Caco-2 (cell line): ENCODE measurements at regions not wholly inside any gene's neighbourhood (a gene's known extent, or its start where the extent isn't known, plus 50 kb on each side); places are given as distances from the start of the nearest gene placed in this dataset.

ENCODE experiments used
- BruUV-seq: library from RNA; stranded (reverse); fragments of 400-500 nt; replicated peaks from 2 replicates; lab custom pipeline; 2021; lab: Mats Ljungman, UMichigan
- CTCF ChIA-PET: fragments of 300-600 bp; sonication (Branson Sonifier 250); formaldehyde crosslinking; loops from one replicate; lab custom pipeline; 2022; ENCODE audit warnings: antibody characterized with exemption; lab: Charles Lee
- POLR2A ChIA-PET: fragments of 300-600 bp; sonication (Branson Sonifier 250); formaldehyde crosslinking; loops from one replicate; lab custom pipeline; 2022; ENCODE audit warnings: antibody characterized with exemption; lab: Charles Lee
- DNase-seq, 2 experiments: peaks; one replicate each; pipeline versions ENCODE4 v3.0.0 to v3.0.0-alpha.2; 2020 to 2022
- H3K27me3 ChIP-seq: replicated peaks from 2 replicates; pipeline ENCODE4 v1.6.0; 2011; ENCODE audit warnings: low read length; ENCODE audit not compliant: control insufficient read depth, insufficient read depth
- H3K36me3 ChIP-seq: 2 replicates; pipeline ENCODE4 v1.5.1; 2011; ENCODE audit warnings: low read length; ENCODE audit not compliant: control insufficient read depth, insufficient read depth
- H3K4me1 ChIP-seq: fragments of 250-450 bp; sonication (Bioruptor Pico); 2 replicates; pipeline ENCODE4 v1.5.1; 2020; ENCODE audit warnings: mild to moderate bottlenecking
- H3K4me3 ChIP-seq: 2 replicates; pipeline ENCODE4 v1.5.1; 2011; ENCODE audit warnings: low read depth, mild to moderate bottlenecking, control low read depth, low read length
- H3K9me3 ChIP-seq: fragments of 250-450 bp; sonication (Bioruptor Pico); 2 replicates; pipeline ENCODE4 v1.5.1; 2020; ENCODE audit warnings: mild to moderate bottlenecking, moderate library complexity
- H3K27ac Mint-ChIP-seq: one replicate; pipeline ENCODE4 v1.8.0; 2022; ENCODE audit warnings: mixed read lengths; ENCODE audit not compliant: unreplicated experiment
- H3K27me3 Mint-ChIP-seq: one replicate; pipeline ENCODE4 v1.8.0; 2022; ENCODE audit warnings: mixed read lengths; ENCODE audit not compliant: insufficient read depth, unreplicated experiment
- H3K36me3 Mint-ChIP-seq: one replicate; pipeline ENCODE4 v1.8.0; 2022; ENCODE audit warnings: mild to moderate bottlenecking, mixed read lengths; ENCODE audit not compliant: insufficient read depth, unreplicated experiment
- H3K4me1 Mint-ChIP-seq: one replicate; pipeline ENCODE4 v1.8.0; 2022; ENCODE audit warnings: low read depth, mixed read lengths; ENCODE audit not compliant: unreplicated experiment
- H3K4me3 Mint-ChIP-seq: one replicate; pipeline ENCODE4 v1.8.0; 2022; ENCODE audit warnings: mild to moderate bottlenecking, moderate library complexity, mixed read lengths; ENCODE audit not compliant: unreplicated experiment
- H3K9me3 Mint-ChIP-seq: one replicate; pipeline ENCODE4 v1.8.0; 2022; ENCODE audit warnings: mixed read lengths; ENCODE audit not compliant: unreplicated experiment
- intact Hi-C: fragments of 100-400 bp; cut with micrococcal nuclease; formaldehyde crosslinking; loops from one replicate; pipeline ENCODE4 v1.10.0; 2022; ENCODE audit not compliant: unreplicated experiment
- TF ChIP-seq, protein P1 (sequence below), 2 experiments: fragments of 200-600 bp in 1 of 2; IDR thresholded peaks; 1 replicate in 1 of 2; 2 replicates in 1 of 2; pipeline versions ENCODE4 v1.5.1 to v1.8.0; 2011 to 2022; ENCODE audit warnings: antibody characterized with exemption in 1 of 2, control low read depth in 1 of 2, inconsistent platforms in 1 of 2, low read depth in 1 of 2, low read length in 1 of 2, mild to moderate bottlenecking in 1 of 2, moderate library complexity in 1 of 2; ENCODE audit not compliant: insufficient read depth in 1 of 2, severe bottlenecking in 1 of 2, unreplicated experiment in 1 of 2

DNA sequence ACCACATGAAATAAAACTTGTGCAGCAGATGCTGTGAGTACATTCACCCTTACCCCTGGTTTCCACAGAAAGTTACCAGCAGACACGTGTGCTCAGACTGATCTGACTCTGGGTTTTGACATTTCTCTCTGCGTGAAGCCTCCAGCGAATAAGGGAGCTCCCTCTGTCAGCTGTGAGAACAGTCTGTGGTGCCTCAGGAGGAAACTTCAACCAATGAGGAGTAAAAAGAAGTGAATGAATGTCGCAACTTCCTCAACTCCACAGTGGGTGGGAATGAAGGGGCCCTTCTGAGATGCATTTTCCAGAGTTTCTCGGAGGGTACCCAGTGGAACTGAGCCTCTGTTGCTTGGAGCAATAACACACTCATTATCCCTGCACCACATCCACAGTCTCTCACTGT lies 743.4 kb downstream of the TNS3 start:
- no peak overlapping the region for H3K4me3 ChIP-seq
- no peaks in the 10 kb centered on the region for H3K9me3 ChIP-seq
- no TSS peak for BruUV-seq
- POLR2A ChIA-PET = no interaction called here
- Mint-ChIP-seq H3K27ac (no peak overlapping the region), H3K4me1 (no peaks in the 10 kb centered on the region), H3K9me3 (no peaks in the 10 kb centered on the region), H3K4me3 (no peak overlapping the region), H3K36me3 (no peaks in the 10 kb centered on the region), H3K27me3 (no peaks in the 10 kb centered on the region)
- TF ChIP-seq, protein P1, sequence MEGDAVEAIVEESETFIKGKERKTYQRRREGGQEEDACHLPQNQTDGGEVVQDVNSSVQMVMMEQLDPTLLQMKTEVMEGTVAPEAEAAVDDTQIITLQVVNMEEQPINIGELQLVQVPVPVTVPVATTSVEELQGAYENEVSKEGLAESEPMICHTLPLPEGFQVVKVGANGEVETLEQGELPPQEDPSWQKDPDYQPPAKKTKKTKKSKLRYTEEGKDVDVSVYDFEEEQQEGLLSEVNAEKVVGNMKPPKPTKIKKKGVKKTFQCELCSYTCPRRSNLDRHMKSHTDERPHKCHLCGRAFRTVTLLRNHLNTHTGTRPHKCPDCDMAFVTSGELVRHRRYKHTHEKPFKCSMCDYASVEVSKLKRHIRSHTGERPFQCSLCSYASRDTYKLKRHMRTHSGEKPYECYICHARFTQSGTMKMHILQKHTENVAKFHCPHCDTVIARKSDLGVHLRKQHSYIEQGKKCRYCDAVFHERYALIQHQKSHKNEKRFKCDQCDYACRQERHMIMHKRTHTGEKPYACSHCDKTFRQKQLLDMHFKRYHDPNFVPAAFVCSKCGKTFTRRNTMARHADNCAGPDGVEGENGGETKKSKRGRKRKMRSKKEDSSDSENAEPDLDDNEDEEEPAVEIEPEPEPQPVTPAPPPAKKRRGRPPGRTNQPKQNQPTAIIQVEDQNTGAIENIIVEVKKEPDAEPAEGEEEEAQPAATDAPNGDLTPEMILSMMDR (IDR thresholded peaks at IDR 0.05; ENCODE audit: insufficient read depth in 1 of 2, low read depth in 1 of 2, low read length in 1 of 2, severe bottlenecking in 1 of 2, unreplicated experiment in 1 of 2) = no peak
- DNase-seq = no peak
- H3K27me3 ChIP-seq = no peaks in the 10 kb centered on the region
- H3K4me1 ChIP-seq = no peaks in the 10 kb centered on the region
- intact Hi-C loops = no loop called here
- H3K36me3 ChIP-seq = no peaks in the 10 kb centered on the region
- CTCF ChIA-PET = no interaction called here

DNA sequence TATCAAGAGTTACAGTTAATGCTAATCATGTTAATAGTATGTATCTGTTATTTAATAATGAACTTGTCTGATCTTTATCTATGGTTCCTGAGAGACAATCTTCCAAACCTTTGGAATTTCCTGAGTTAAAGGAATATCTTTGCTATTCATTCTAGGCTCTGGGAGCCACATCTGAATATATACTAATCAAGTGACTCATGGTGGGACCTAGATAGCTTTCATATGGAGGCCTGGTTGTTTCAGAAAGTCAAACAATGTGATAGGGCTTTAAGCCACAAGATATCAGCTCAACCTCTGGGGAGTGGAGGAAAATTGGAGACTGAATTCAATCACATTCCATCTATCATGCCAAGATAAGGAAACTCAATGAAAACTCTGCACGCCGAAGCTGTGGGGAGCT lies 746.4 kb downstream of the TNS3 start:
- H3K9me3 ChIP-seq = no peaks in the 10 kb centered on the region
- Mint-ChIP-seq H3K9me3 (no peaks in the 10 kb centered on the region), H3K36me3 (no peaks in the 10 kb centered on the region), H3K4me1 (no peaks in the 10 kb centered on the region), H3K4me3 (no peak overlapping the region), H3K27ac (no peak overlapping the region), H3K27me3 (peaks cover 4% of the 10 kb centered on the region)
- H3K27me3 ChIP-seq = no peaks in the 10 kb centered on the region
- DNase-seq = no peak
- no peaks in the 10 kb centered on the region for H3K4me1 ChIP-seq
- TF ChIP-seq, protein P1 (IDR thresholded peaks at IDR 0.05; ENCODE audit: insufficient read depth in 1 of 2, low read depth in 1 of 2, low read length in 1 of 2, severe bottlenecking in 1 of 2, unreplicated experiment in 1 of 2) = no peak
- BruUV-seq = no TSS peak
- no peak overlapping the region for H3K4me3 ChIP-seq
- ChIA-PET POLR2A (no interaction called here), CTCF (no interaction called here)
- H3K36me3 ChIP-seq = no peaks in the 10 kb centered on the region
- intact Hi-C loops = no loop called here

DNA sequence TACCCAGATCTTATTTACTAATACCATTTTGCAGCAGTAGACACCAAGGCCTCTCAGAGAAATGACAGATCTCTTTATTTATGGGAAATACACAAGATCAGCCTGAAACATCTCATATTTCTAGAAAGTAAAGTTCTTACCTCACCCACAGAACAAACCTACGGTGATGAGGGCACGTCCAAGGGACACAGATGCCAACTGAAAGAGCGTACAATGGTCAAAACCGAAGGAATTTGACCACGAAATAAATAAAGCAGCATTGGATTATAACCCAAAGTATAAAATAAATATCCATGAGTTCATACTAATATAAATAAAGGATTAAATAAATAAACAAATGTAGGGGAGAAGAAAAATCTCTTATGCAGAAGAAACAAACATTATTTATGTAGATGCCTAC lies 747.0 kb downstream of the TNS3 start:
- Histone ChIP-seq H3K9me3 (no peaks in the 10 kb centered on the region), H3K4me3 (no peak overlapping the region), H3K36me3 (no peaks in the 10 kb centered on the region), H3K27me3 (no peaks in the 10 kb centered on the region), H3K4me1 (no peaks in the 10 kb centered on the region)
- no TSS peak for BruUV-seq
- intact Hi-C loops = no loop called here
- DNase-seq = no peak
- POLR2A ChIA-PET = no interaction called here
- CTCF ChIA-PET = no interaction called here
- TF ChIP-seq, protein P1 (IDR thresholded peaks at IDR 0.05; ENCODE audit: insufficient read depth in 1 of 2, low read depth in 1 of 2, low read length in 1 of 2, severe bottlenecking in 1 of 2, unreplicated experiment in 1 of 2) = no peak
- Mint-ChIP-seq H3K4me1 (no peaks in the 10 kb centered on the region), H3K36me3 (no peaks in the 10 kb centered on the region), H3K4me3 (no peak overlapping the region), H3K9me3 (no peaks in the 10 kb centered on the region), H3K27ac (no peak overlapping the region), H3K27me3 (peaks cover 8% of the 10 kb centered on the region)
